H9 (cell line): ENCODE measurements at regions not wholly inside any gene's neighbourhood (a gene's known extent, or its start where the extent isn't known, plus 50 kb on each side); places are given as distances from the start of the nearest gene placed in this dataset.

ENCODE experiments used
- DNase-seq: peaks from one replicate; pipeline ENCODE4 v3.0.0-alpha.2; 2017
- H2AFZ ChIP-seq: one replicate; pipeline ENCODE4 v1.6.1; 2013; ENCODE audit warnings: mild to moderate bottlenecking, low read length, control low read depth, moderate library complexity
- H2AK5ac ChIP-seq: 2 replicates; pipeline ENCODE4 v1.6.1; 2013; ENCODE audit warnings: low read length, control low read depth, mixed read lengths; ENCODE audit not compliant: insufficient read length
- H2BK120ac ChIP-seq: one replicate; pipeline ENCODE4 v1.6.1; 2013; ENCODE audit warnings: low read depth, mild to moderate bottlenecking, low read length, control low read depth, inconsistent platforms; ENCODE audit not compliant: poor library complexity, severe bottlenecking
- H2BK12ac ChIP-seq: 2 replicates; pipeline ENCODE4 v1.6.1; 2013; ENCODE audit warnings: low read length, control low read depth, mixed read lengths, low read depth; ENCODE audit not compliant: insufficient read length
- H2BK15ac ChIP-seq: 2 replicates; pipeline ENCODE4 v1.6.1; 2013; ENCODE audit warnings: low read depth, low read length, control low read depth
- H2BK20ac ChIP-seq: one replicate; pipeline ENCODE4 v1.6.1; 2013; ENCODE audit warnings: low read depth, mild to moderate bottlenecking, low read length, control low read depth, inconsistent platforms; ENCODE audit not compliant: poor library complexity, severe bottlenecking
- H2BK5ac ChIP-seq: 2 replicates; pipeline ENCODE4 v1.6.1; 2013; ENCODE audit warnings: low read length, control low read depth, mixed read lengths; ENCODE audit not compliant: insufficient read length
- H3K14ac ChIP-seq: 2 replicates; pipeline ENCODE4 v1.6.1; 2013; ENCODE audit warnings: low read length, control low read depth; ENCODE audit not compliant: insufficient read depth
- H3K18ac ChIP-seq: 2 replicates; pipeline ENCODE4 v1.6.1; 2013; ENCODE audit warnings: low read depth, mild to moderate bottlenecking, mixed read lengths, low read length, control low read depth; ENCODE audit not compliant: insufficient read length
- H3K23ac ChIP-seq: 2 replicates; pipeline ENCODE4 v1.6.1; 2013; ENCODE audit warnings: low read length, control low read depth, mixed read lengths, low read depth; ENCODE audit not compliant: insufficient read length
- H3K23me2 ChIP-seq: 2 replicates; pipeline ENCODE4 v1.6.1; 2013; ENCODE audit warnings: low read depth, mild to moderate bottlenecking, mixed read lengths, low read length, control low read depth; ENCODE audit not compliant: insufficient read length, poor library complexity, severe bottlenecking
- H3K27ac ChIP-seq: 2 replicates; pipeline ENCODE4 v1.5.1; 2013; ENCODE audit warnings: low read length, control low read depth, mixed read lengths, low read depth; ENCODE audit not compliant: insufficient read length
- H3K27me3 ChIP-seq: 2 replicates; pipeline ENCODE4 v1.6.1; 2013; ENCODE audit warnings: low read length, control low read depth, inconsistent platforms; ENCODE audit not compliant: insufficient read depth
- H3K4ac ChIP-seq: 2 replicates; pipeline ENCODE4 v1.6.1; 2013; ENCODE audit warnings: low read depth, mild to moderate bottlenecking, control low read depth, inconsistent platforms, low read length, moderate library complexity
- H3K4me1 ChIP-seq: 2 replicates; pipeline ENCODE4 v1.6.1; 2013; ENCODE audit warnings: low read length, control low read depth, inconsistent platforms; ENCODE audit not compliant: insufficient read depth
- H3K4me2 ChIP-seq: 2 replicates; pipeline ENCODE4 v1.6.1; 2013; ENCODE audit warnings: low read length, control low read depth, mixed read lengths; ENCODE audit not compliant: insufficient read length, insufficient read depth
- H3K56ac ChIP-seq: 2 replicates; pipeline ENCODE4 v1.6.1; 2013; ENCODE audit warnings: low read depth, mild to moderate bottlenecking, mixed read lengths, low read length, control low read depth; ENCODE audit not compliant: insufficient read length
- H3K79me1 ChIP-seq: 2 replicates; pipeline ENCODE4 v1.6.1; 2013; ENCODE audit warnings: low read depth, mild to moderate bottlenecking, moderate library complexity, low read length, control low read depth, inconsistent platforms; ENCODE audit not compliant: insufficient read depth, poor library complexity, severe bottlenecking
- H3K79me2 ChIP-seq: 2 replicates; pipeline ENCODE4 v1.6.1; 2013; ENCODE audit warnings: low read length, control low read depth, inconsistent platforms; ENCODE audit not compliant: insufficient read depth
- H3K9ac ChIP-seq: 2 replicates; pipeline ENCODE4 v1.6.1; 2013; ENCODE audit warnings: low read length, control low read depth, mixed read lengths; ENCODE audit not compliant: insufficient read length; ENCODE audit errors: extremely low read depth
- H3K9me3 ChIP-seq: one replicate; pipeline ENCODE4 v1.6.1; 2013; ENCODE audit warnings: low read depth, low read length, inconsistent platforms; ENCODE audit not compliant: control insufficient read depth
- H3T11ph ChIP-seq: one replicate; pipeline ENCODE4 v1.6.1; 2013; ENCODE audit warnings: mild to moderate bottlenecking, low read length, control low read depth, inconsistent platforms
- H4K20me1 ChIP-seq: one replicate; pipeline ENCODE4 v1.6.1; 2013; ENCODE audit not compliant: control insufficient read depth, insufficient read length, insufficient read depth
- H4K5ac ChIP-seq: 2 replicates; pipeline ENCODE4 v1.6.1; 2013; ENCODE audit warnings: low read depth, mild to moderate bottlenecking, mixed read lengths, low read length, control low read depth; ENCODE audit not compliant: insufficient read length
- H4K8ac ChIP-seq: replicated peaks from 2 replicates; pipeline ENCODE4 v1.6.1; 2013; ENCODE audit warnings: low read length, control low read depth, mixed read lengths, low read depth; ENCODE audit not compliant: insufficient read length
- H4K91ac ChIP-seq: 2 replicates; pipeline ENCODE4 v1.6.1; 2013; ENCODE audit warnings: low read depth, mild to moderate bottlenecking, moderate library complexity, mixed read lengths, low read length, control low read depth; ENCODE audit not compliant: insufficient read length
- H3K27ac Mint-ChIP-seq, 3 experiments: 2 replicates in 2 of 3; 3 replicates in 1 of 3; pipeline ENCODE4 v1.8.0; 2020 to 2021; ENCODE audit warnings: mixed read lengths in 3 of 3, mild to moderate bottlenecking in 1 of 3, moderate library complexity in 1 of 3
- H3K27me3 Mint-ChIP-seq: 2 replicates; pipeline ENCODE4 v1.8.0; 2021; ENCODE audit warnings: low read depth, mild to moderate bottlenecking, moderate library complexity, mixed read lengths
- H3K36me3 Mint-ChIP-seq, 3 experiments: 2 replicates in 2 of 3; 3 replicates in 1 of 3; pipeline ENCODE4 v1.8.0; 2020 to 2021; ENCODE audit warnings: low read depth in 3 of 3, mixed read lengths in 3 of 3; ENCODE audit not compliant: insufficient read depth in 1 of 3
- H3K4me1 Mint-ChIP-seq, 2 experiments: 2 replicates each; pipeline ENCODE4 v1.8.0; 2020; ENCODE audit warnings: mixed read lengths in 2 of 2
- H3K4me3 Mint-ChIP-seq, 2 experiments: 2 replicates in 1 of 2; 3 replicates in 1 of 2; pipeline ENCODE4 v1.8.0; 2020 to 2021; ENCODE audit warnings: mild to moderate bottlenecking in 2 of 2, mixed read lengths in 2 of 2, moderate library complexity in 1 of 2
- H3K9me3 Mint-ChIP-seq, 2 experiments: 2 replicates in 1 of 2; 3 replicates in 1 of 2; pipeline ENCODE4 v1.8.0; 2020; ENCODE audit warnings: mild to moderate bottlenecking in 2 of 2, mixed read lengths in 2 of 2, moderate library complexity in 1 of 2
- CTCF ChIP-seq: fragments of 200-600 bp; sonication (generic); conservative IDR thresholded peaks from 3 replicates; pipeline ENCODE4 v1.8.0; 2021; ENCODE audit warnings: antibody characterized with exemption, mild to moderate bottlenecking
- WGBS: extraction: QIAGEN DNeasy Blood & Tissue Kit; methylation state at CpG from one replicate; pipeline ENCODE4 v1.1.7; 2013; ENCODE audit warnings: missing lambda C conversion rate, low lambda C conversion rate, mixed read lengths; ENCODE audit not compliant: insufficient read length; ENCODE audit errors: extremely low coverage; 5-methylcytosine and 5-hydroxymethylcytosine counted together

DNA sequence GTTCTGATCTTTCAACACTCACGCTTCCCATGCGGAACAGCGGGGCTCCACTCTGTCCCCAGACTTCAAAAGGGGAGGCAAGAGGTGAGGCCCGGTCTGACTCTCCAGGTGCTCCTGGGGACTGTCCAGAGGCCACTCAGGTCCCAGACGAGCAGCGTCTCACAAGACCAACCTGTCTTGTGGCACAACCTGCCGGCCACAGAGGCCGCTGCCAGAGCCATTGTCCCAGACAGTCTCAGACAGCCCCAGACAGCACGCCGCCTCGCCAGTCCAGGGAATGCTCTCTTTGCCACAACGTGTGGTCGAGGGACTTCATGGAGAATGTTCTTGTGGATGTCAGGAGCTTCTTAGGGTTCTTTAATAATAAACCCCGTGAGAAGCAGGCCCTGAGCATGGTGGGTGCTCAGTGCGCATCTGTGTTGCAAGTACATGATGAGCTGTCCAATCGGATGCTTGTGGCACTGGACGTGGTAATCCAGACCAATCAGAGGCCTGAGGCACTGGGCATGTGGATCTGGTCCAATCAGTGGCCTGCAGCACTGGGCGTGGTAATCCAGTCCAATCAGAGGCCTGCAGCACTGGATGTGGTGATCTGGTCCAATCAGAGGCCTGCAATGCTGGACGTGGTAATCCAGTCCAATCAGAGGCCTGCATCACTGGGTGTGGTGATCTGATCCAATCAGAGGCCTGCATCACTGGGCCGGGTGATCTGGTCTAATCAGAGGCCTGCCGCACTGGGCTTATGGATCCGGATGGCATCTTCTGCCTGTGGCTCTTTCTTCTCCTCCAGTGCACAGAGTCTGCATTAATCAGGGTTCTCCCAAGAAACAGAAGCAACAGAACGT is 76.4 kb downstream of the TMEM18 start:
- no peak overlapping the region for H2BK120ac ChIP-seq
- H2AK5ac ChIP-seq = no peak overlapping the region
- no peaks in the 10 kb centered on the region for H3K79me1 ChIP-seq
- no peak overlapping the region for H3K4me2 ChIP-seq
- H3K36me3 Mint-ChIP-seq = peaks cover 0 to 2% (median 0%) of the 10 kb centered on the region in 3 experiments; a peak in 2 of 7 replicates
- no peak overlapping the region for H2BK5ac ChIP-seq
- no peak overlapping the region for H2BK20ac ChIP-seq
- no peak overlapping the region for H4K5ac ChIP-seq
- no peak overlapping the region for H3K14ac ChIP-seq
- no peak for TF ChIP-seq CTCF
- no peak overlapping the region for H3K56ac ChIP-seq
- no peak overlapping the region for H3K23ac ChIP-seq
- H3K79me2 ChIP-seq = no peaks in the 10 kb centered on the region
- H3K9ac ChIP-seq = no peak overlapping the region
- no peak overlapping the region for H3K27ac Mint-ChIP-seq
- H3K4me1 Mint-ChIP-seq = peaks cover 2 to 3% of the 10 kb centered on the region in 2 experiments; a peak in 2 of 4 replicates
- peaks cover 0 to 3% of the 10 kb centered on the region in 2 experiments; a peak in 2 of 5 replicates for H3K9me3 Mint-ChIP-seq
- DNase-seq = peak; percentile 23
- H2BK15ac ChIP-seq = no peak overlapping the region
- no peaks in the 10 kb centered on the region for H3K4me1 ChIP-seq
- H3K4ac ChIP-seq = no peak overlapping the region
- H3K27me3 Mint-ChIP-seq = peaks cover 7% of the 10 kb centered on the region
- H4K8ac ChIP-seq = no peak overlapping the region
- no peaks in the 10 kb centered on the region for H3K27me3 ChIP-seq
- H3K4me3 Mint-ChIP-seq = no peak overlapping the region
- H4K20me1 ChIP-seq = no peaks in the 10 kb centered on the region
- no peaks in the 10 kb centered on the region for H3K23me2 ChIP-seq
- H3T11ph ChIP-seq = no peak overlapping the region
- no peak overlapping the region for H4K91ac ChIP-seq
- no peak overlapping the region for H2AFZ ChIP-seq
- no peak overlapping the region for H2BK12ac ChIP-seq
- WGBS = no CpG with 5 or more reads among the region's 23 CpGs
- no peak overlapping the region for H3K27ac ChIP-seq
- H3K9me3 ChIP-seq = no peaks in the 10 kb centered on the region
- H3K18ac ChIP-seq = no peak overlapping the region
